GM21515 (cell line): ENCODE measurements at regions not wholly inside any gene's neighbourhood (a gene's known extent, or its start where the extent isn't known, plus 50 kb on each side); places are given as distances from the start of the nearest gene placed in this dataset.

Source experiments
- ATAC-seq: cut with Tn5 transposase; IDR thresholded peaks from one replicate; pipeline ENCODE4 v1.9.1; 2021; ENCODE audit not compliant: unreplicated experiment

- ATAC-seq: no peak
These were observed 820.7 kb upstream of the TYRP1 start for GRCh38 chr9:11872471-11872870.

DNA sequence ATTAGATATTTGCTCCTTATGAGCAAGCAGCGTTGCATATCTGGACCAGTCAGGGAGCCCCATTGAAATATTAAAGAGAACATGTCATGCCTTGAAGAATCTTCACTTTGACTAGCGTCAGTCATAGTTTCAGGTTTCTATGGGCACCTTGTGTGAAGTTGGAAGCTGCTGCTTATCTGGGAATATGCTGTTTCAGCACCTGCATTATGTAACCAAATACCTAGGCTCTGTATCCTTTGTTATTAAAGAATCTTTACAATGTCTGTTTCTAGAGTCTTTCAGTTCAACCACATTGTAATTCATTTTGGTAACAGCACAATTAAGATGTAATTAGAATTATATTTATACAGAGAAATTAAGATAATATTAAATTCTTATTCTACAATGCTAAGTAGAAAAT is 818.8 kb upstream of the TYRP1 start:
- no peak for ATAC-seq

DNA sequence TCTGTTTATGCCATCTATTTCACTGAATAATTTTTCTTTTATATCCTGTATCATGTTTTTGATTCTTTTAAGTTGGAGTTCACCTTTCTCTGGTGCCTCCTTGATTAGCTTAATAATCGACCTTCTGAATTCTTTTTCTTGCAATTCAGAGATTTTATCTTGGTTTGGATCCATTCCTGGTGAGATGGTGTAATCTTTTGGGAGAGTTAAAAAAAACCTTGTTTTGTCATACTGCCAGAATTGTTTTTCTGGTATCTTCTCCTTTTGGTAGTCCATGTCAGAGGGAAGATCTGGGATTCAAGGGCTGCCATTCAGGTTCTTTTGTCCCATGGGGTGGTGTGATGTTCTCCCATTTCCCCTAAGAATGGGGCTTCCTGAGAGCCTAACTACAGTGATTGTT is 800.8 kb upstream of the TYRP1 start:
- ATAC-seq: no peak

- ATAC-seq: no peak
These were observed 799.9 kb upstream of the TYRP1 start for GRCh38 chr9:11893331-11893730.

DNA sequence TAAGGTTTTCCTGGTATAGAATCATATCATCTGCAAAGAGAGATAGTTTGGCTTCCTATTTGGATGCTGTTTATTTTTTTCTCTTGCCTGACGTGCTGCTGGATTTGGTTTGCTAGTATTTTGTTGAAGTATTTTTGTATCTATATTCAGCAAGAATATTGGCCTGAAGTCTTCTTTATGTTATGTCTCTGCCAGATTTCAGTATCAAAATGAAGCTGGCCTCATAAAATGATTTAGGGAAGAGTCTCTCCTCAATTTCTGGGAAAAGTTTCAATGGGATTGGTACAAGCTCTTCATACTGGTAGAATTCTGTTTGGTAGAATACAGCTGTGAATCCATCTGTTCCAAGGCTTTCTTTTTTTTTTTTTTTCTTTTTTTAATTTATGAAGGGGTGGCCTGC is 799.0 kb upstream of the TYRP1 start:
- no peak for ATAC-seq

DNA sequence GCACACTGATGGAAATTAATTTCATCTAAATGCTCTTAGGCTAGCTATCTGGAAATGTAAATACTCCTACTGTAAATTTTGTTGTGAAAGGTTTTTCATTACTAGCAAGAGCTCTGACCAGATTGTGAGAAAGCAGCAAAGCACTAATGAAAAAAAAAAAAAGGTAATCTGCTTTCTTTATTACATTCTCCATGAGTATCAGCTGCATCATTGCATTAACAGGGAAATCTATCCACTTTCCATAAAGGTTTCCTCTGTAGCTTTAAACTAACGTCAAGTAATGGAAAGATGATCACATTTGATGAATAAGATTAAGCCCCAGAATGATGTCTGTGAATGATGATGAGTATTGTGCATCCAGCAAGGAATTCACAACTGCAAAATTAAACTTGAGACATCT is 790.6 kb upstream of the TYRP1 start:
- no peak for ATAC-seq

GRCh38 chr9:11915699-11916098 is 777.5 kb upstream of the TYRP1 start:
- no peak for ATAC-seq

DNA sequence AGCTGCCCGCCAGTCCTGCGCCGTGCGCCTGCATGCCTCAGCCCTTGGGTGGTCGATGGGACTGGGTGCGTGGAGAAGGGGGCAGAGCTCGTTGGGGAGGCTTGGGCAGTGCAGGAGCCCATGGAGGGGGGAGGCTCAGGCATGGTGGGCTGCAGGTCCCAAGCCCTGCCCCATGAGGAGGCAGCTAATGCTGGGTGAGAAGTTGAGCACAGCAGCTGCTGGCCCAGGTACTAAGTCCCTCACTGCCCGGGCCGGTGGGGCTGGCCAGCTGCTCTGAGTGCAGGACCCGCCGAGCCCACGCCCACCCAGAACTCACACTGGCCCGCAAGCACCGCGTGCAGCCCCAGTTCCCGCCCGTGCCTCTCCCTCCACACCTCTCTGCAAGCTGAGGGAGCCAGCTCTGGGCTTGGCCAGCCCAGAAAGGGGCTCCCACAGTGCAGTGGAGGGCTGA is 764.3 kb upstream of the TYRP1 start:
- ATAC-seq: no peak

DNA sequence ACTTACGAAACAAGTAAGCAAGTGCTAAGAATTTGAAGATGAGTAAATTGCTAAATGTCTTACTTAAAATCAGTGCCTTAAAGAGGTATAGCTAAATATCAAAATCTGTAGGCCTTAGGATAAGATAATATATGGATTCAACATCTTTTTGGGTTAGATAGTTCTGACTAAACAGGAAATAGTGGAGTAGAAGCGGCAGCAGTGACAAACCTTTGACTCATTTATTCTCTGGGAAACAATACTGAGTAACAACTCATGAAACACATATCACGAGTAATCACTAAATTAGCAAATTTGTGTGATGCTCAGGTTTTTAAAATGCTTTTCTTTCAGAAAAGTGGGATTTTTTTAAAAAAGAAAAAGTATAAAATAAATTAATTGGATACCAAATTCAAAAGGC is 762.1 kb upstream of the TYRP1 start:
- no peak for ATAC-seq

DNA sequence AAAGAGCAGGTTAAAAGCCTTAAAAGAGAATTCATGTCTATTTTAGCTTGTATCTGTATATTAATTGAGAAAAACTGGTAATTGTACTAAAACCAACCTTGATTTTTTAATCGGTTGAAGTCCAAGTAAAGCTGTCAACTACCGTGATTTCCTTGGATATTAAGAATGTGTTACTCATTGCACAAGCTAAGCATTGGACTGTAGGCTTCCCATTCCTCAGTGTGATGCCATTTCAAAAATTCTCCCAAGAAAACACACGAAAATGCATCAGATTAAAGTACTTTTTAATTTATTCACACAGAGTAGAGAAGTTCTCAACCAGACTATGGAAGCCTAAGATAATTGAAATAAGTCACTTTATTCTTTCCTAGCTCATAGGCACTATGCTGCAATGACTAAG is 761.4 kb upstream of the TYRP1 start:
- no peak for ATAC-seq

GRCh38 chr9:11933926-11934325 is 759.3 kb upstream of the TYRP1 start:
- ATAC-seq: no peak

DNA sequence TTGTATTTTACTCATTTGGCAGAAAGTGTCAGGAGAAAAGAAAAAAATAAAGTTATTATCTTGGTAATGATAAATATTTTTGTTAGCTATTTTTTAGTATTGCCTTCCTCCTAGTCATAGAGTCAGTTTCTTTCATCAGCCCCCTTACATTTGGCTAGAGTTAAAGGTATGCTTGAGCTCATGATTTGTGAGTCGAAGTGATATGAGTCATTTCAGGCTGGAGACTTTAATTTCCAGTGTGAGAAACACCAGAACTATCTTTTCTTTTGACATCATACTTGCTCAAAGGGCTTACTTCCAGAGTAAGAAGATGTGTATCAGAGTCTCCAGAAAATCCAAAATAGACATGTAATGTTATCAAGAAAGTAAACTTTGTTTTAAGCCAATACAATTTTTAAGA is 746.7 kb upstream of the TYRP1 start:
- no peak for ATAC-seq

DNA sequence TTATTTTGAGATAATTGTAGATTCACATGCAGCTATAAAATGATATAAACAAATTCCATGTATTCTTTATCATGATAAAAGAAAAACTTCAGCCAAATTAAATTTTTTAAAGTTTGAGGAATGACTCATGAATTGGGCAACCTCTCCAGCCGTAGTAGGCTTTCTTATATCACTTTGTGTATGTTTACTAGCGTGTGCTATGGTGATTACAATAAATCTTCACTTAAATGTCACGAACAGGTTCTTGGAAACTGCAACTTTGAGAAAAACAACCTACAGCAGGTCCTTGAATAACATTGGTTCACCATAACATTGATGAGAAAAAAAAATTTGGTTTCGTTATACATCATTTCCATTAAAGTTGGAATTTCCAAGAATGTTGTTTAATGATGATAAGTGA is 730.9 kb upstream of the TYRP1 start:
- ATAC-seq: no peak

DNA sequence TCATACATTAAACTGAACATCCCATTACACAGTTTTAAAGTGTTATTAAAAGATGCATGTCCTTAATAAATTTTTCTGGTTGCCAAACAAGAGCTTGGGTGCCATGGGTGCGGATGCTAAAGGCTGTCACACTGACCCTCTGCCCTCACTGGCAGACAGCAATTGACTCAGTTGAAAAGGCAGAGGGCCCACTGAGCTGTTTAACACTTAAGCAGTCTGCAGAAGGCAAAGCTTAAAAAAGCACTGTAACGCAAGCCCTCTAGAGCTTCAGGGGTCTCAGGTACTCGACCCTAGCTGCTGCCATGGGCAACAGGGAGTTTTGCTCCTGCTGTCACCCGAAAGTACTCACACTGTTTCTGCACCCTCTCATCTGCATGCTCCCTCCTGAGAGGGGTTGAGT is 726.4 kb upstream of the TYRP1 start:
- no peak for ATAC-seq

- ATAC-seq: no peak
These were observed 724.6 kb upstream of the TYRP1 start for GRCh38 chr9:11968631-11969030.

DNA sequence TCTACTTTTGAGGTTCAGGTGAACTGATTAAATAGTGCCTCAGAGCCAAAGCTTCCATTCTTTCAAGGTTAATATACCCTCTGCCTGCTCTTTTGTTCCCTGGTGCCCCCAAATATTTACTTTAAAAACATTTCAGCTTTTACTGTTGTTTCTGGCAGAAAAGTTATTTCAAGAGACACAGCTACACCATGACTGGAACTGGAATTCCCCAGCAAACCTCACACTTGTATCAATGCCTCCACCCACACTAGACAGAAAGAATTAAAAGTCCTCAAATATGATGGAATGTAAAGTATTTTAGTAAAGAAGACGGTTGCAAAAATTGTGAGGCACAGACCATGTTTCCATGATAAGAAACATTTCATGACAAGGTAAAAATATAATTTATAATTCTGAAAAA is 720.2 kb upstream of the TYRP1 start:
- ATAC-seq: no peak

DNA sequence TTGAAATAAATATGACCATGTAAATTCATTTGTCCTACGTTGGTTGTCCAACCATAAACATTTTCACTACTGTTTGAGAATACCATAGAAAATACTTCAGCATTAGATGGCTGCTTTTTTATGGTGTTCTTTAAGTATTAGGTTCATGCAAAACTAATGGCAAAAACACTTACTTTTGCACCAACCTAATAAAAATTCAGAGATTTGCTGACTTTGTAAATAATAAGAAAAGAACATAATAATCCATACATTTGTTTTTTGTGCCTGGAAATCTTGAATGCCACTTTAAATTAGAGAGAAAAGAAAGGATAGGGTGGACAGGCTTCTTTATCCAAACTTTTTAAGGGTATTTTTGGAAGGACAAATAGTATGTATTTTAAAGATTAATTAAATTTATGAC is 719.7 kb upstream of the TYRP1 start:
- ATAC-seq: no peak

GRCh38 chr9:11992866-11993265 is 700.3 kb upstream of the TYRP1 start:
- no peak for ATAC-seq

- ATAC-seq: no peak
These were observed 678.7 kb upstream of the TYRP1 start for GRCh38 chr9:12014488-12014887.

DNA sequence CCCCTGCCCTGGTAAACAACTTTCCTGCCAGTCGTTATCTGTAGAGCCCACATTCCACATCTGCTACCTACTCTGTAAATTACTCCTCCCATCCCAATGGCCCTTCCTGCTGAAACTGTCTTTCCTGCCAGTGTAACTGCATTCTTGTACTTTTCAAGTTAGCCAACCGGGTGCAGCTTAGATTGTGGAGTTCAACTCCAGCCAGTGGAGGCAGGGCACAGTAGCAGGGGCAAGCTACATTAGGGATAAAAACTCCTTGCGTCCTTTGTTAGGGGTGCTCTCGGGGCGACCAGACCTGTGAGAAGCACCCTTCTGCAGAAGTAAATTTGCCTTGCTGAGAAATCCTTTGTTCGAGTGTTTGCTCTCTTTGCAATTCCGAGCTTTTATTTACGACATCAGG is 639.0 kb upstream of the TYRP1 start:
- no peak for ATAC-seq

- no peak for ATAC-seq
These were observed 636.3 kb upstream of the TYRP1 start for GRCh38 chr9:12056874-12057273.

- ATAC-seq: no peak
These were observed 633.1 kb upstream of the TYRP1 start for GRCh38 chr9:12060067-12060466.

DNA sequence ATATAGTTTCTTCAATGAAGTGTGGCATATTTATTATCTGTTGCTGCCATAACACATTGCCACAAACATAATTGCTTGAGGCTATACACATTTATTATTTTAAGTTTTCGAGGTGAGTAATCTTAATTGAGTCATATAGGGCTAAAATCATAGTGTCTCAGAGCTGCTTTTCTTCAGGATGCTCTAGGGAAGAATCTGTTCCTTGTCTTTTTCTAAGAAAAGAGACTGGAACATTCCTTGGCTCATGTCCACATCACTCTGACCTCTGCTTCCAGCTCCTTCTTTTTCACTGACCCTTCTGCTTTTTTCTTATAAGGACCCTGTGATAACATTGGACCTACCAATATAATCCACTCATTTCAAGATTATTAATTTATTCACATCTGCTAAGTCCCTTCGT is 632.4 kb upstream of the TYRP1 start:
- no peak for ATAC-seq

GRCh38 chr9:12065050-12065449 is 628.1 kb upstream of the TYRP1 start:
- no peak for ATAC-seq
